GM21717 (cell line): ENCODE measurements at regions not wholly inside any gene's neighbourhood (a gene's known extent, or its start where the extent isn't known, plus 50 kb on each side); places are given as distances from the start of the nearest gene placed in this dataset.
"Not testable (repeated sequence)": the region's sequence is repeated elsewhere in the genome, so short reads cannot be mapped to it uniquely, and the experiment has no call there.

ENCODE experiments used
- ATAC-seq: cut with Tn5 transposase; IDR thresholded peaks from one replicate; pipeline ENCODE4 v1.9.1; 2021; ENCODE audit warnings: mild to moderate bottlenecking, moderate library complexity; ENCODE audit not compliant: unreplicated experiment

GRCh38 chr9:41643571-41644279 lies 454.6 kb upstream of the ZNG1F start:
- ATAC-seq: peak; percentile 99

- not testable (repeated sequence) for ATAC-seq
Measured at GRCh38 chr9:41633726-41634125, 444.6 kb upstream of the ZNG1F start.

GRCh38 chr9:41623666-41624065 lies 434.5 kb upstream of the ZNG1F start:
- not testable (repeated sequence) for ATAC-seq

GRCh38 chr9:41619254-41619653 lies 430.1 kb upstream of the ZNG1F start:
- ATAC-seq: not testable (repeated sequence)

- not testable (repeated sequence) for ATAC-seq
Measured at GRCh38 chr9:41606961-41607547, 417.9 kb upstream of the ZNG1F start.

- not testable (repeated sequence) for ATAC-seq
Measured at GRCh38 chr9:41565572-41565971, 376.5 kb upstream of the ZNG1F start.
